IMR-90 (cell line): ENCODE measurements at regions not wholly inside any gene's neighbourhood (a gene's known extent, or its start where the extent isn't known, plus 50 kb on each side); places are given as distances from the start of the nearest gene placed in this dataset.

ENCODE experiments used
- ATAC-seq: fragments of 200-7000 bp; cut with Tn5 transposase; 2 replicates; pipeline ENCODE4 v1.9.1; 2020; ENCODE audit warnings: low read depth, mild to moderate bottlenecking, moderate library complexity
- BruUV-seq: library from RNA; stranded (reverse); fragments of 400-500 nt; replicated peaks from 2 replicates; lab custom pipeline; 2021; lab: Mats Ljungman, UMichigan
- CTCF ChIA-PET: fragments of 300-600 bp; formaldehyde crosslinking; extraction: SDS; loops from one replicate; lab custom pipeline; 2021; ENCODE audit warnings: antibody characterized with exemption; lab: Yijun Ruan, JAX
- POLR2A ChIA-PET: fragments of 300-600 bp; sonication (Branson Sonifier 250); formaldehyde crosslinking; loops from one replicate; lab custom pipeline; 2022; ENCODE audit warnings: antibody characterized with exemption; ENCODE audit not compliant: unreplicated experiment; lab: Charles Lee
- DNase-seq: peaks from one replicate; pipeline ENCODE4 v3.0.0; 2013
- H2AFZ ChIP-seq: replicated peaks from 2 replicates; pipeline ENCODE3; 2013; ENCODE audit warnings: low read length, mild to moderate bottlenecking; ENCODE audit not compliant: poor library complexity
- H2AK5ac ChIP-seq: 2 replicates; pipeline ENCODE4 v1.6.1; 2013; ENCODE audit warnings: low read depth, low read length, inconsistent platforms
- H2AK9ac ChIP-seq: replicated peaks from 2 replicates; pipeline ENCODE3; 2013; ENCODE audit warnings: mild to moderate bottlenecking, low read depth, low read length, moderate library complexity; ENCODE audit not compliant: poor library complexity
- H2BK120ac ChIP-seq: 2 replicates; pipeline ENCODE4 v1.6.1; 2013; ENCODE audit warnings: low read depth, low read length, inconsistent platforms
- H2BK15ac ChIP-seq: 3 replicates; pipeline ENCODE4 v1.6.1; 2013; ENCODE audit warnings: low read depth, low read length, inconsistent platforms
- H2BK20ac ChIP-seq: 2 replicates; pipeline ENCODE4 v1.6.1; 2013; ENCODE audit warnings: low read depth, mild to moderate bottlenecking, inconsistent platforms, low read length, moderate library complexity
- H2BK5ac ChIP-seq: 2 replicates; pipeline ENCODE4 v1.6.1; 2013; ENCODE audit warnings: mild to moderate bottlenecking, low read depth, low read length, inconsistent platforms; ENCODE audit not compliant: poor library complexity, severe bottlenecking
- H3K14ac ChIP-seq: replicated peaks from 2 replicates; pipeline ENCODE4 v1.6.1; 2013; ENCODE audit warnings: low read depth, low read length, inconsistent platforms
- H3K18ac ChIP-seq: 2 replicates; pipeline ENCODE4 v1.6.1; 2013; ENCODE audit warnings: low read depth, low read length, control low read depth
- H3K23ac ChIP-seq: 2 replicates; pipeline ENCODE4 v1.6.1; 2013; ENCODE audit warnings: low read depth, low read length, inconsistent platforms
- H3K27ac ChIP-seq: 2 replicates; pipeline ENCODE4 v1.5.1; 2013; ENCODE audit warnings: mild to moderate bottlenecking, control low read depth, low read length; ENCODE audit not compliant: insufficient read depth
- H3K27me3 ChIP-seq: 2 replicates; pipeline ENCODE4 v1.6.1; 2013; ENCODE audit warnings: low read length; ENCODE audit not compliant: control insufficient read depth, insufficient read depth
- H3K36me3 ChIP-seq: 2 replicates; pipeline ENCODE4 v1.6.1; 2013; ENCODE audit warnings: low read length, mixed read lengths; ENCODE audit not compliant: control insufficient read depth, insufficient read depth
- H3K4ac ChIP-seq: 2 replicates; pipeline ENCODE4 v1.6.1; 2013; ENCODE audit warnings: low read depth, low read length, inconsistent platforms
- H3K4me1 ChIP-seq: 2 replicates; pipeline ENCODE4 v1.6.1; 2013; ENCODE audit warnings: low read length, mixed read lengths; ENCODE audit not compliant: control insufficient read depth, insufficient read depth
- H3K4me2 ChIP-seq: 2 replicates; pipeline ENCODE4 v1.6.1; 2013; ENCODE audit warnings: low read depth, mild to moderate bottlenecking, control low read depth, low read length, moderate library complexity
- H3K4me3 ChIP-seq: 2 replicates; pipeline ENCODE4 v1.5.1; 2013; ENCODE audit warnings: low read depth, mild to moderate bottlenecking, control low read depth, low read length, moderate library complexity; ENCODE audit not compliant: insufficient read depth
- H3K56ac ChIP-seq: 2 replicates; pipeline ENCODE4 v1.6.1; 2013; ENCODE audit warnings: low read length, inconsistent platforms; ENCODE audit not compliant: insufficient read depth; ENCODE audit errors: extremely low read depth
- H3K79me1 ChIP-seq, 2 experiments: 2 replicates each; pipeline ENCODE4 v1.6.1; 2013; ENCODE audit warnings: low read length in 2 of 2, inconsistent platforms in 1 of 2, low read depth in 1 of 2
- H3K9ac ChIP-seq: 2 replicates; pipeline ENCODE4 v1.6.1; 2013; ENCODE audit warnings: low read depth, low read length, control low read depth
- H3K9me1 ChIP-seq: 2 replicates; pipeline ENCODE4 v1.6.1; 2013; ENCODE audit warnings: low read length, inconsistent platforms; ENCODE audit not compliant: insufficient read depth
- H3K9me3 ChIP-seq: 2 replicates; pipeline ENCODE4 v1.6.1; 2013; ENCODE audit warnings: low read length; ENCODE audit not compliant: control insufficient read depth, insufficient read depth
- H4K20me1 ChIP-seq: 2 replicates; pipeline ENCODE4 v1.6.1; 2013; ENCODE audit warnings: low read length, inconsistent platforms; ENCODE audit not compliant: insufficient read depth
- H4K5ac ChIP-seq: 2 replicates; pipeline ENCODE4 v1.6.1; 2013; ENCODE audit warnings: mild to moderate bottlenecking, low read depth, low read length, control low read depth
- H4K8ac ChIP-seq, 2 experiments: 2 replicates each; pipeline ENCODE4 v1.6.1; 2013; ENCODE audit warnings: low read depth in 2 of 2, low read length in 2 of 2, control low read depth in 1 of 2, inconsistent platforms in 1 of 2
- H4K91ac ChIP-seq: 2 replicates; pipeline ENCODE4 v1.6.1; 2013; ENCODE audit warnings: low read depth, low read length, inconsistent platforms; ENCODE audit not compliant: insufficient read depth
- BHLHE40 ChIP-seq: fragments of 150-350 bp; IDR thresholded peaks from 2 replicates; pipeline ENCODE4 v1.6.1; 2016; ENCODE audit warnings: mild to moderate bottlenecking, low read depth, low read length
- CEBPB ChIP-seq: IDR thresholded peaks from 2 replicates; pipeline ENCODE4 v1.6.1; 2012; ENCODE audit warnings: low read depth, low read length, improper control_type of control experiment
- CHD1 ChIP-seq: IDR thresholded peaks from 2 replicates; pipeline ENCODE4 v1.6.1; 2012; ENCODE audit warnings: low read depth, low read length, improper control_type of control experiment
- FOS ChIP-seq: fragments of 150-350 bp; IDR thresholded peaks from 2 replicates; pipeline ENCODE4 v1.6.1; 2016; ENCODE audit warnings: low read depth, low read length
- MAFK ChIP-seq: IDR thresholded peaks from 2 replicates; pipeline ENCODE4 v1.6.1; 2012; ENCODE audit warnings: low read depth, low read length, improper control_type of control experiment
- MXI1 ChIP-seq: IDR thresholded peaks from 2 replicates; pipeline ENCODE4 v1.6.1; 2012; ENCODE audit warnings: low read depth, mild to moderate bottlenecking, low read length, moderate library complexity, borderline replicate concordance
- NFE2L2 ChIP-seq: fragments of 150-350 bp; IDR thresholded peaks from 2 replicates; pipeline ENCODE4 v1.6.1; 2016; ENCODE audit warnings: low read depth, mild to moderate bottlenecking, low read length
- POLR2A ChIP-seq: IDR thresholded peaks from 2 replicates; pipeline ENCODE4 v1.6.1; 2012; ENCODE audit warnings: mild to moderate bottlenecking, low read depth, low read length
- RAD21 ChIP-seq: IDR thresholded peaks from 2 replicates; pipeline ENCODE4 v1.6.1; 2012; ENCODE audit warnings: low read length, improper control_type of control experiment
- RCOR1 ChIP-seq: IDR thresholded peaks from 2 replicates; pipeline ENCODE4 v1.6.1; 2012; ENCODE audit warnings: mild to moderate bottlenecking, low read length, improper control_type of control experiment; ENCODE audit not compliant: insufficient replicate concordance
- RFX5 ChIP-seq: IDR thresholded peaks from 2 replicates; pipeline ENCODE4 v1.8.0; 2012; ENCODE audit warnings: low read depth, mild to moderate bottlenecking, low read length, moderate library complexity
- WGBS, 2 experiments: methylation state at CpG; one replicate each; pipeline versions ENCODE4 v1.1.5 to v1.1.7; 2013; ENCODE audit warnings: missing lambda C conversion rate in 2 of 2; ENCODE audit not compliant: insufficient read length in 1 of 2; ENCODE audit errors: extremely low coverage in 2 of 2; 5-methylcytosine and 5-hydroxymethylcytosine counted together
- dilution Hi-C: fragments of 300-500 bp; cut with HindIII; formaldehyde crosslinking; loops from one replicate; pipeline ENCODE4 v1.14.3; 2018; ENCODE audit warnings: low sequenced_read_pairs; ENCODE audit not compliant: unreplicated experiment
- in situ Hi-C: fragments of 300-500 bp; cut with MboI; formaldehyde crosslinking; loops from 3 replicates; pipeline ENCODE4 v1.14.3; 2019; ENCODE audit warnings: low sequenced_read_pairs, inconsistent platforms, mixed read lengths
- intact Hi-C: fragments of 100-400 bp; cut with micrococcal nuclease; formaldehyde crosslinking; loops from 2 replicates; pipeline ENCODE4 v1.10.0; 2022
- TF ChIP-seq, protein P1 (sequence below): fragments of 150-350 bp; IDR thresholded peaks from 2 replicates; pipeline ENCODE4 v1.6.1; 2017; ENCODE audit warnings: mild to moderate bottlenecking, antibody characterized with exemption, low read length, low read depth

- Histone ChIP-seq H2BK5ac (no peak overlapping the region), H3K27ac (no peak overlapping the region), H4K20me1 (no peaks in the 10 kb centered on the region), H3K9me1 (no peaks in the 10 kb centered on the region), H4K8ac (no peak overlapping the region), H3K14ac (no peak overlapping the region), H3K23ac (no peak overlapping the region), H3K4ac (no peak overlapping the region), H4K5ac (no peak overlapping the region), H3K79me1 (no peaks in the 10 kb centered on the region), H3K56ac (no peak overlapping the region), H2BK120ac (no peak overlapping the region), H3K9me3 (peaks cover 44% of the 10 kb centered on the region), H3K4me3 (no peak overlapping the region), H3K36me3 (no peaks in the 10 kb centered on the region), H2AK9ac (no peak overlapping the region), H2BK20ac (no peak overlapping the region), H3K9ac (no peak overlapping the region), H3K4me1 (no peaks in the 10 kb centered on the region), H2BK15ac (no peak overlapping the region), H3K27me3 (no peaks in the 10 kb centered on the region), H4K91ac (no peak overlapping the region), H2AK5ac (no peak overlapping the region), H3K4me2 (no peak overlapping the region), H2AFZ (no peak overlapping the region), H3K18ac (no peak overlapping the region)
- in situ Hi-C loops (no loop called here), dilution Hi-C loops (no loop called here), intact Hi-C loops (no loop called here)
- WGBS, 2 experiments: 10% methylated on average over 2 of the region's 9 CpGs; no CpG with 5 or more reads in 1 of the 2 experiments
- DNase-seq (no peak), ATAC-seq (no peak)
- no peak for TF ChIP-seq RAD21
- TF ChIP-seq CHD1: no peak
- TF ChIP-seq FOS: no peak
- TF ChIP-seq CEBPB: no peak
- no peak for TF ChIP-seq POLR2A
- TF ChIP-seq MAFK: no peak
- TF ChIP-seq NFE2L2: no peak
- TF ChIP-seq RCOR1: no peak
- no peak for TF ChIP-seq RFX5
- TF ChIP-seq MXI1: no peak
- TF ChIP-seq, protein P1, sequence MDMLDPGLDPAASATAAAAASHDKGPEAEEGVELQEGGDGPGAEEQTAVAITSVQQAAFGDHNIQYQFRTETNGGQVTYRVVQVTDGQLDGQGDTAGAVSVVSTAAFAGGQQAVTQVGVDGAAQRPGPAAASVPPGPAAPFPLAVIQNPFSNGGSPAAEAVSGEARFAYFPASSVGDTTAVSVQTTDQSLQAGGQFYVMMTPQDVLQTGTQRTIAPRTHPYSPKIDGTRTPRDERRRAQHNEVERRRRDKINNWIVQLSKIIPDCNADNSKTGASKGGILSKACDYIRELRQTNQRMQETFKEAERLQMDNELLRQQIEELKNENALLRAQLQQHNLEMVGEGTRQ: no peak
- TF ChIP-seq BHLHE40: no peak
- CTCF ChIA-PET: no interaction called here
- POLR2A ChIA-PET: no interaction called here
- BruUV-seq: no TSS peak
Measured at GRCh38 chr12:130220706-130221100, 58.4 kb downstream of the FZD10 start.
